SU-DHL-6 (cell line): ENCODE measurements at regions not wholly inside any gene's neighbourhood (a gene's known extent, or its start where the extent isn't known, plus 50 kb on each side); places are given as distances from the start of the nearest gene placed in this dataset.
"Not testable (repeated sequence)": the region's sequence is repeated elsewhere in the genome, so short reads cannot be mapped to it uniquely, and the experiment has no call there.

Source experiments
- H2AFZ ChIP-seq: fragments of 200-600 bp; sonication (generic); 2 replicates; pipeline ENCODE4 v1.6.1; 2014; ENCODE audit warnings: low read depth, mild to moderate bottlenecking, moderate library complexity, mixed read lengths, antibody characterized with exemption, low read length; ENCODE audit not compliant: severe bottlenecking
- H3F3A ChIP-seq: fragments of 200-600 bp; shearing (Covaris generic); 2 replicates; pipeline ENCODE4 v1.6.0; 2016; ENCODE audit warnings: antibody characterized with exemption, mild to moderate bottlenecking; ENCODE audit not compliant: insufficient read depth
- H3K27ac ChIP-seq: fragments of 200-600 bp; sonication (generic); 2 replicates; pipeline ENCODE4 v1.5.1; 2016; ENCODE audit warnings: low read depth, mild to moderate bottlenecking, low read length, moderate library complexity, mixed read lengths
- H3K27me3 ChIP-seq: fragments of 200-600 bp; sonication (generic), shearing (Covaris generic); 2 replicates; pipeline ENCODE4 v1.6.0; 2014; ENCODE audit warnings: mild to moderate bottlenecking, low read length
- H3K36me3 ChIP-seq: fragments of 200-600 bp; sonication (generic); 2 replicates; pipeline ENCODE4 v1.6.1; 2014; ENCODE audit warnings: mild to moderate bottlenecking, low read length, mixed read lengths
- H3K4me2 ChIP-seq: fragments of 300-600, 200-600 bp; shearing (Covaris generic), sonication (generic); 2 replicates; pipeline ENCODE4 v1.6.0; 2014; ENCODE audit warnings: low read length, low read depth, mild to moderate bottlenecking; ENCODE audit not compliant: poor library complexity, severe bottlenecking
- H3K4me3 ChIP-seq: fragments of 200-600 bp; sonication (generic); 2 replicates; pipeline ENCODE4 v1.5.1; 2014; ENCODE audit warnings: antibody characterized with exemption, low read length, mild to moderate bottlenecking, mixed read lengths; ENCODE audit not compliant: insufficient read depth, poor library complexity, severe bottlenecking
- H3K79me2 ChIP-seq: fragments of 200-600 bp; sonication (generic); 2 replicates; pipeline ENCODE4 v1.6.1; 2014; ENCODE audit warnings: mild to moderate bottlenecking, low read length, moderate library complexity; ENCODE audit not compliant: insufficient read depth
- H3K9ac ChIP-seq: fragments of 200-600 bp; sonication (generic); 2 replicates; pipeline ENCODE4 v1.7.0; 2014; ENCODE audit warnings: mild to moderate bottlenecking, low read length
- H3K9me2 ChIP-seq: fragments of 200-600 bp; sonication (generic); replicated peaks from 2 replicates; pipeline ENCODE4 v1.6.1; 2014; ENCODE audit warnings: low read length; ENCODE audit not compliant: insufficient read depth
- H3K9me3 ChIP-seq: fragments of 200-600 bp; sonication (generic); 2 replicates; pipeline ENCODE4 v1.6.1; 2014; ENCODE audit warnings: low read length, mixed read lengths; ENCODE audit not compliant: insufficient read depth
- H4K20me1 ChIP-seq: fragments of 200-600 bp; sonication (generic); 2 replicates; pipeline ENCODE4 v1.6.1; 2014; ENCODE audit warnings: low read depth, mild to moderate bottlenecking, antibody characterized with exemption, low read length, moderate library complexity, mixed read lengths
- EZH2phosphoT487 ChIP-seq: fragments of 200-600 bp; sonication (generic), shearing (Covaris generic); conservative IDR thresholded peaks from 2 replicates; pipeline ENCODE4 v1.6.1; 2018; ENCODE audit warnings: mild to moderate bottlenecking, antibody characterized with exemption, low read length, moderate library complexity, mixed read lengths
- TF ChIP-seq, protein P1 (sequence below): fragments of 200-600 bp; sonication (generic); IDR thresholded peaks from one replicate; pipeline ENCODE4 v1.5.1; 2017; ENCODE audit warnings: antibody characterized with exemption, mild to moderate bottlenecking, low read length, moderate library complexity; ENCODE audit not compliant: insufficient read depth, poor library complexity, severe bottlenecking

DNA sequence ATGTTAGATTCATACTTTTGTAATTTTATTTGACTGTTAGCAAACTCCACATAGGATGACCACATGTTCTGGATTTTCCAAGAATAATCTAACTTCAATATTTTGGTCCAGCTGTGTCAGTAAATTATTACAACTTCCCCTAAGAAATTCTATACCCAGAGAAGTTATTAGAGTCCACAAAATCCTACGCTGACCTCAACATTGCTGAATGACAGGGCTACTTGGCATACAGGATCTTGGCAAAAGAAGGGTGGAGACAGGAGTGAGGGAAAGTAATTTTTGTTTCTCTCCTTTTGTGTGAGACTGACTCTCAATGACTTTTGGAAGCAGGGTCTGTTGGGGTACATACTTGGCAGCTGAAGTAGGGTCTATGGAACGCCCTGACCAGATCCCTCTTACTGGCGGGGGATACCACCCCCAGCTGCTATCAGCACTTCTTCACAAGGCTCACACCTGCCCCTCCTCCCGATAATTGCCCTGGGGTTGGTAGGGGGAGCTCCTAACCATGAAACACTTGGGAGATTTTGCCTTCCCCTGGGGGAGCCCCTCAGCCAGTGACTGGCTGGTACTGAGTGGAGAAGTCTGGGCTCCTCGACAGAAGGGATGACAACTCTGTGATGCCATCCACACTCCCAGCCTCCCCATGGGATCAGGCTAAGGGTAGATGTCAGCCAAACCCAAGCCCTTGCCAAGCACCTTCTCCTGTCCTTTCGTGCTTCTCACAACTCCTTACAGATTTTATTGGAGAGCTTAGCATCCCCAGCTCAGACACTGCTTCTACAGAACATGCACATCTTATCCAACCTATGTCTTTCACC is 110.6 kb upstream of the FHL2 start:
- no peak overlapping the region for H3K27ac ChIP-seq

DNA sequence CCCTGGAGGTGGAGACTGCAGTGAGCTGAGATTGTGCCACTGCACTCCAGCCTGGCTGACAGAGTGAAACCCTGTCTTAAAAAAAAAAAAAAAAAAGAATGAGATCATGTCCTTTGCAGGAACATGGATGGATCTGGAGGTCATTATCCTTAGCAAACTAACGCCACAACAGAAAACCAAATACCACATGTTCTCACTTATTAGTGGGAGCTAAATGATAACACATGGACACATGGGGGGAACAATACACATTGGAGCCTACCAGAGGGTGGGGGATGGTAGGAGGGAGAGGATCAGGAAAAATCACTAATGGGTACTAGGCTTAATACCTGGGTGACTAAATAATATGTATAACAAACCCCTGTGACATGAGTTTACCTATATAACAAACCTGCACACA is 108.0 kb upstream of the FHL2 start:
- not testable (repeated sequence) for H3K4me2 ChIP-seq, H3K36me3 ChIP-seq, H2AFZ ChIP-seq, H3K4me3 ChIP-seq, H3F3A ChIP-seq, H4K20me1 ChIP-seq, H3K9me2 ChIP-seq, H3K79me2 ChIP-seq, H3K27me3 ChIP-seq, H3K9me3 ChIP-seq, H3K27ac ChIP-seq, H3K9ac ChIP-seq

More for the DNA sequence above, 110.6 kb upstream of the FHL2 start:
- Histone ChIP-seq H3F3A (no peaks in the 10 kb centered on the region), H3K4me3 (no peak overlapping the region), H3K27me3 (no peaks in the 10 kb centered on the region), H3K4me2 (no peak overlapping the region), H2AFZ (no peak overlapping the region), H4K20me1 (no peaks in the 10 kb centered on the region), H3K9me3 (no peaks in the 10 kb centered on the region), H3K79me2 (no peaks in the 10 kb centered on the region), H3K9me2 (no peaks in the 10 kb centered on the region), H3K36me3 (no peaks in the 10 kb centered on the region), H3K9ac (no peak overlapping the region)
- TF ChIP-seq, protein P1, sequence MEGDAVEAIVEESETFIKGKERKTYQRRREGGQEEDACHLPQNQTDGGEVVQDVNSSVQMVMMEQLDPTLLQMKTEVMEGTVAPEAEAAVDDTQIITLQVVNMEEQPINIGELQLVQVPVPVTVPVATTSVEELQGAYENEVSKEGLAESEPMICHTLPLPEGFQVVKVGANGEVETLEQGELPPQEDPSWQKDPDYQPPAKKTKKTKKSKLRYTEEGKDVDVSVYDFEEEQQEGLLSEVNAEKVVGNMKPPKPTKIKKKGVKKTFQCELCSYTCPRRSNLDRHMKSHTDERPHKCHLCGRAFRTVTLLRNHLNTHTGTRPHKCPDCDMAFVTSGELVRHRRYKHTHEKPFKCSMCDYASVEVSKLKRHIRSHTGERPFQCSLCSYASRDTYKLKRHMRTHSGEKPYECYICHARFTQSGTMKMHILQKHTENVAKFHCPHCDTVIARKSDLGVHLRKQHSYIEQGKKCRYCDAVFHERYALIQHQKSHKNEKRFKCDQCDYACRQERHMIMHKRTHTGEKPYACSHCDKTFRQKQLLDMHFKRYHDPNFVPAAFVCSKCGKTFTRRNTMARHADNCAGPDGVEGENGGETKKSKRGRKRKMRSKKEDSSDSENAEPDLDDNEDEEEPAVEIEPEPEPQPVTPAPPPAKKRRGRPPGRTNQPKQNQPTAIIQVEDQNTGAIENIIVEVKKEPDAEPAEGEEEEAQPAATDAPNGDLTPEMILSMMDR = no peak
- TF ChIP-seq EZH2phosphoT487 = no peak

DNA sequence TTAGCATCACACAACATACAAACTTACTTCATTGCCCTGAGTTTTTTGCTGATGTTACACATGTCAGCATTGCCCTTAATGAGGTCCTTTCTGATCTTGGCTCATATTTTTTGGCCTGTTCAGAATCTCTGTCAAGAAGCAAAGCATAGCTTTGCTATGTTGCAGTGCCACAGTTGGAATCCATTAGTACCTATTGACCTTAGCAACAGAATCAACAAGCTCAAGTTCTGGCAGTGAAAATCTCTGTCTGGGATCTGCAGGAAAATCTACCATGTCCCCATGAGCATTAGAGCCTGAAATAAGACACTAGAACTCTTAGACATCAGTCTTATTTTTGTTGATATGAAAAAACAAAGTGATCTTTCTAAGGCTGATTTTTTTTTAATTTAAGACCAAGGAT is 105.6 kb upstream of the FHL2 start:
- Histone ChIP-seq H3K4me2 (no peak overlapping the region), H3K4me3 (no peak overlapping the region), H3K9me2 (no peaks in the 10 kb centered on the region), H3K79me2 (no peaks in the 10 kb centered on the region), H3K27me3 (0 out of 2 replicates have a peak, but pooled peaks cover 3% of the 10 kb centered on the region), H2AFZ (no peak overlapping the region), H3F3A (no peaks in the 10 kb centered on the region), H4K20me1 (no peaks in the 10 kb centered on the region), H3K27ac (no peak overlapping the region), H3K9ac (no peak overlapping the region), H3K36me3 (no peaks in the 10 kb centered on the region), H3K9me3 (0 out of 2 replicates have a peak, but pooled peaks cover 4% of the 10 kb centered on the region)
- TF ChIP-seq, protein P1 = no peak

DNA sequence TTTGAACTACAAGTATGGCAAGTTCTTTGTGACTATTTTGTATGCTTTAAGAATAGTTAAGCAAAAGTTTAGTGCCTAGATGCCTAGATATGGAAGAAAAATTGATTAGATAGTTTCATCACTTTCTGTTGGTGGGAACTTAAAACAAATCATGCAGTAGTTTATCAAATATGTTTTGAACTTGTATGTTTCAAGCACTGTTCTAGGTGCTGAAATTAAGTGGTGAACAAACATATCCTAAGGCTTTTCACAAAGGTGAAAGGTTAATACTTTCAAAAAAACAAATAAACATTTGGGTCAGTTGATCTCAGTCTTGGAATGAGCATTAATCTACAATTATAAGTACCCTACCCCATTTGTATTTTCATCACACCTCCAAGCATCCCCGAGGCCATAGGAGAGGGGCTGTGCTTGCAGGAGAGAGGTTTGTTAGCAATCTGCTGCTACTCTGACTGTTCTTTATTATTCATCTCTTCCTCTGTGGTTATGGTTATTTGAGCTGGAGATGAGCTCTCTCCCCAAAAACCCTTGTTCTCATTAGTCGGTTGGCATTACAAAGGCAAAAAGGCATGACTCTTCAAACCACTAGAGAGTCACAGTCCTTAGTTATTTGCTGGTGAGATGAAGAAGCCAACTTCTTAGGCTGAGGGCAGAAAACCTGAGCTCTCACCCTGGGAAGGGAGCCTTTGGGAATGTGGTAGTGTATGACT is 103.9 kb upstream of the FHL2 start:
- H4K20me1 ChIP-seq = no peaks in the 10 kb centered on the region
- TF ChIP-seq, protein P1 = no peak
- no peak for TF ChIP-seq EZH2phosphoT487
- H3K9me3 ChIP-seq = 0 out of 2 replicates have a peak, but pooled peaks cover 4% of the 10 kb centered on the region
- no peak overlapping the region for H3K4me3 ChIP-seq
- 0 out of 2 replicates have a peak, but pooled peaks cover 3% of the 10 kb centered on the region for H3K27me3 ChIP-seq
- no peak overlapping the region for H3K4me2 ChIP-seq
- H2AFZ ChIP-seq = no peak overlapping the region
- no peak overlapping the region for H3K9ac ChIP-seq
- H3F3A ChIP-seq = no peaks in the 10 kb centered on the region
- no peak overlapping the region for H3K27ac ChIP-seq
- no peaks in the 10 kb centered on the region for H3K79me2 ChIP-seq
- no peaks in the 10 kb centered on the region for H3K9me2 ChIP-seq
- no peaks in the 10 kb centered on the region for H3K36me3 ChIP-seq
